Activated T-cell treated with anti-CD3 and anti-CD28 coated beads, Interleukin-2, amount 50 U/mL, for 4 hours (primary cell): ENCODE measurements at regions not wholly inside any gene's neighbourhood (a gene's known extent, or its start where the extent isn't known, plus 50 kb on each side); places are given as distances from the start of the nearest gene placed in this dataset.

Experiments used
- ATAC-seq, 2 donors: fragments of 200-7000 bp; cut with Tn5 transposase; one replicate each; pipeline ENCODE4 v1.10.0; 2021
- DNase-seq: peaks from one replicate; pipeline ENCODE4 v3.0.0-alpha.2; 2020
- H3K27me3 Mint-ChIP-seq: one replicate; pipeline ENCODE4 v1.8.0; 2021; ENCODE audit warnings: low read depth, mixed read lengths
- H3K36me3 Mint-ChIP-seq: one replicate; pipeline ENCODE4 v1.8.0; 2022; ENCODE audit warnings: mixed read lengths; ENCODE audit not compliant: insufficient read depth
- H3K4me1 Mint-ChIP-seq: one replicate; pipeline ENCODE4 v1.8.0; 2021; ENCODE audit warnings: low read depth, mixed read lengths
- H3K4me3 Mint-ChIP-seq: one replicate; pipeline ENCODE4 v1.8.0; 2021; ENCODE audit warnings: mild to moderate bottlenecking, moderate library complexity, mixed read lengths
- H3K9me3 Mint-ChIP-seq: one replicate; pipeline ENCODE4 v1.8.0; 2021; ENCODE audit warnings: mixed read lengths

DNA sequence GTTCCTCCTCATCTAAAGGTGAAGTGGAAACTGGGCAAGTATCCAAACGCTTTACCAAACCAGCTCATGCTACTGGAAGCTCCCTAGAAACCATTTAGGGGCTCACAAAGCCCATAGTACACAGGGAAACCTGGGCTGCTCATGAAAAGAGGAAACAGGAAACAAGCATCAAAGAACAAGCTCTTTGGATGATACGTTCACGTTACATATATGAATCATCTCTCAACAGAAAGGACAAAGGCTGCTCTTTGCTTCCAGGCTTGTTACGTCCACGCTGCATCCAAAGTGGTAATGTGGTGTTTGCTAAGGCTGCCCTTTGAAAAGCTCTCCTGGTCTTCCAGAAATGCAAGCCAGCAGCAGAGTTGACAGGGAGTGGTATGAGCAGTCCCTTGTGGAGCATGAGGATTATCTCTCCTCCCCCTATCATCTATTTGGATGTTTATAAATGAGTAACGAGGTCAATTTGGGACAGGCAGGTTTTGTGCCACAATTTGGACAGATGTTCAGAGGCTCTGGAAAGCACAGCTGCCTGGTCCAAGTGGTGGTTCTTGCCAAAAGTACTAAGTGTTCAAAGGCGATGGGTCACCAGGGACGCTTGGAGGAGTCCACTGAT, 98.0 kb upstream of the RORA start:
- Mint-ChIP-seq H3K27me3 (peaks cover 8% of the 10 kb centered on the region), H3K9me3 (no peaks in the 10 kb centered on the region), H3K4me3 (no peak overlapping the region), H3K36me3 (no peaks in the 10 kb centered on the region), H3K4me1 (no peaks in the 10 kb centered on the region)
- DNase-seq: no peak
- ATAC-seq: no peak

- no peak overlapping the region for H3K4me3 Mint-ChIP-seq
- H3K27me3 Mint-ChIP-seq: peaks cover 6% of the 10 kb centered on the region
- ATAC-seq (no peak), DNase-seq (no peak)
- no peaks in the 10 kb centered on the region for H3K4me1 Mint-ChIP-seq
- H3K9me3 Mint-ChIP-seq: no peaks in the 10 kb centered on the region
- no peaks in the 10 kb centered on the region for H3K36me3 Mint-ChIP-seq
Measured at GRCh38 chr15:61319892-61320291, 90.8 kb upstream of the RORA start.

DNA sequence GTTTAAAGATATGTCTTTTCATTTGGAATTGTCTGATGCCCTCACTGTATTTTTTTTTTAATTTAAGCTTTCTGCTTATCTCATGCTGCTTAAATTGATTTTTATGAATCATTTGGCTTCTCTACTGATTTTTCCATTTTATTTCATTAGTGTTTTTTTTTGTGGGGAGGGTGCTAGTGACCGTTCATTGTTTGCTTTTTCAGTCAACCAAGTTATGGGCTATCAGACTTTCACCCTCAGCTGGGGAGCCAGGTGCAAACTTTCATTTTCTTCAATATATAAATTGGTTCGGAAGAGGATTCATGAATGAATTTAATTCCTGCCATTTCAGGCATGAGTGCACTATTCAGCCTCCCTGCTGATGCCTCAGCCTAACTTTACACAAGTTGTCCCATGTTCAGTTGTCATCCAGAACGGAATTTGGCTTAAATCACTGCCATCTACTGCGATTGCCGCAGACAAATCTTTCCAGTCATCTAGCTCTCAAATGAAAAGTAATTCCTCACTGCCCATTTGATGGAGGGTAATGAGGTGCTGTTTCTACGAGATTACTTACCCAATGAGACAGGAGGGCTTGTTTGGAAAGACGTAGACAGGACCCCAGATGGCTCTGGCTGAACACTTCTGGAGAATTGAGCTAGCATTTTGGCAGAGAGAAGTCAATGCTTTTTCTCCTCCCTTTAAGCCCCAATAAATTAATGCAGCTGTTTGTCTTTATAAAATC, 89.9 kb upstream of the RORA start:
- no peaks in the 10 kb centered on the region for H3K36me3 Mint-ChIP-seq
- no peaks in the 10 kb centered on the region for H3K9me3 Mint-ChIP-seq
- peaks cover 6% of the 10 kb centered on the region for H3K27me3 Mint-ChIP-seq
- DNase-seq: no peak
- H3K4me1 Mint-ChIP-seq: no peaks in the 10 kb centered on the region
- no peak for ATAC-seq
- no peak overlapping the region for H3K4me3 Mint-ChIP-seq

DNA sequence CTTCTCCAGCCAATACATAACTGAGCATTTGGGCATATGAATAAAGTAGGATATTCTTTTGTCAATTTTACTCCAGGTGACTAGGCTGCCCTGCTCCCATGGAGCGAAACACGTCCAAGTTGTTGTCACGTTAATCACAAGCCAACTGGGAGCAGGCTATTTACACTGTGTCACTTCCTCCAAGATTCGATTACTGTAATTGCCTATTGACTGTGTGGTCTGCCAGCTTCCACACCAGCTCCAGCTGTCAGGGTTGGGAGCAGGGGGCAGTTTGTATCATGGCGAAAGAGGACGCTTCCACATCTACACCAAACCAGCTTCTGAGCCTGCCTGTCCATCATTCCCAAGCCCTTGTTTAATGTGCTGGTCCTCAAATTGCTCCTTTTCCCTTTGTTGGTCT, 89.2 kb upstream of the RORA start:
- Mint-ChIP-seq H3K4me1 (no peaks in the 10 kb centered on the region), H3K27me3 (peaks cover 6% of the 10 kb centered on the region), H3K9me3 (no peaks in the 10 kb centered on the region), H3K36me3 (no peaks in the 10 kb centered on the region), H3K4me3 (no peak overlapping the region)
- no peak for ATAC-seq
- DNase-seq: no peak

GRCh38 chr15:61315471-61315870, 86.4 kb upstream of the RORA start:
- no peak for ATAC-seq
- Mint-ChIP-seq H3K27me3 (peaks cover 3% of the 10 kb centered on the region), H3K9me3 (no peaks in the 10 kb centered on the region), H3K4me1 (no peaks in the 10 kb centered on the region), H3K36me3 (no peaks in the 10 kb centered on the region), H3K4me3 (no peak overlapping the region)
- no peak for DNase-seq

GRCh38 chr15:61314427-61314826, 85.3 kb upstream of the RORA start:
- no peaks in the 10 kb centered on the region for H3K4me1 Mint-ChIP-seq
- H3K4me3 Mint-ChIP-seq: no peak overlapping the region
- ATAC-seq (no peak), DNase-seq (no peak)
- no peaks in the 10 kb centered on the region for H3K36me3 Mint-ChIP-seq
- H3K27me3 Mint-ChIP-seq: peaks cover 3% of the 10 kb centered on the region
- no peaks in the 10 kb centered on the region for H3K9me3 Mint-ChIP-seq

DNA sequence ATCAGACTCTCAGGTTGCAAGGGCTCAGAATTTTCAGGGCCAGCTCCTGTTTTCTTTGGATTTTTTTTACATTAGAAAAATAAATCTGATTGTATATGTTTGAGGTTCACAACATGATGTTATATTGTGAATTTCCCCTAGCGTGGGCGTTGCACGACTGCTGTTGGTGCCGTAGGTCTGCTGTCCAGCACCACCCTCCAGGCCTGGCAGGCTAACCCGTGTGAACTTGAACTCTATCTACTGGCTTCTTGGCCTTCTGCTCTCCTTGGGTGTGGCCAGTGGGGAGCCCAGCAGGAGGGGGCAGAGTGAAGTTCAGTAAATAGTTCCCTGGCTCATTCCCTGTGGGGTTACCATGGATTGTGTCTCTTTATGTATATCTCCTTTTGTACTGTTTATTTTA, 80.5 kb upstream of the RORA start:
- H3K36me3 Mint-ChIP-seq: no peaks in the 10 kb centered on the region
- peaks cover 7% of the 10 kb centered on the region for H3K27me3 Mint-ChIP-seq
- H3K4me1 Mint-ChIP-seq: no peaks in the 10 kb centered on the region
- H3K4me3 Mint-ChIP-seq: no peak overlapping the region
- no peaks in the 10 kb centered on the region for H3K9me3 Mint-ChIP-seq
- no peak for ATAC-seq
- no peak for DNase-seq

DNA sequence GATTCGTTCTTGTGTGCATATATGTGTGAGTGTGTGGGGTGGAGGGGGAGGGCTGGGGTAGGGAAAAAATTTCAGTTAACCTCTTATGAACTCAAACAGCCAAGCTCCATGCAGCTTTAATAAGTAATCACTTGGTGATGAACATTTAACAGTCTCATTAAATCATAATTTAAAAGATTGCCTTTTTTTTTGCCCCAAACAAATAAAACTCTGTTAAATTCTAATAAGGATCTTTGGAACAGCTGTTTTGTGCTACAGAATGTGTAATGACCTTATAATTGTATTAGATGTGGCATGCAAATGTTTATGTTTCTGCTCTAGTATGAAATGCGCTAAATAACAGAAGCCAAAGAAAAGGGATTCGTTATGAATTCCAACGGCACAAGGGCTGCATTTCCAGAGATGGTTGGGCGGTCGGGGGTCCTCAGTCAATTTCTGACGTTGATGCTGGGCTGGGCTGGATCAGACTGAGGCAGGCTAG, 80.0 kb upstream of the RORA start:
- no peaks in the 10 kb centered on the region for H3K4me1 Mint-ChIP-seq

DNA sequence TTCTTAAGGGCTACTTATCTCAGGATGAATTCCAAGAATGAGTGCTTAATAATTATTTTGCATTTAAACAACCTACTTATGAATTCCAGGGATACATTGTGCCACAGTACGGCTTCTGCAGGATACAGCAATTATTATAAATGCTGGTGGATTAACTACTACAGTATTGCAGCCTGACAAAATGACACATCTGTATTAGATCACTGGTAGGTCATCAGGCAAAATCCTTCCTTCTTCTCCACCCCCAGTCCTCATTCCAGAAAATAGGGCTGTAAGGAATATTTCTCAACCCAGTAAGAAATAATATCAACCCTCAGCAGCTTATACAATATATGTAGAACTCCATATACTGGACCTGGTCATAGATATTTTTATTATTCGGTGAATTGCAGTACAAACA, 79.3 kb upstream of the RORA start:
- Mint-ChIP-seq H3K4me1 (no peaks in the 10 kb centered on the region), H3K9me3 (no peaks in the 10 kb centered on the region), H3K36me3 (no peaks in the 10 kb centered on the region), H3K4me3 (no peak overlapping the region), H3K27me3 (peaks cover 7% of the 10 kb centered on the region)
- DNase-seq (no peak), ATAC-seq (no peak)

More for the DNA sequence above, 80.0 kb upstream of the RORA start:
- H3K4me3 Mint-ChIP-seq: no peak overlapping the region
- ATAC-seq: no peak
- H3K27me3 Mint-ChIP-seq: peaks cover 7% of the 10 kb centered on the region
- no peaks in the 10 kb centered on the region for H3K9me3 Mint-ChIP-seq
- no peak for DNase-seq
- no peaks in the 10 kb centered on the region for H3K36me3 Mint-ChIP-seq

DNA sequence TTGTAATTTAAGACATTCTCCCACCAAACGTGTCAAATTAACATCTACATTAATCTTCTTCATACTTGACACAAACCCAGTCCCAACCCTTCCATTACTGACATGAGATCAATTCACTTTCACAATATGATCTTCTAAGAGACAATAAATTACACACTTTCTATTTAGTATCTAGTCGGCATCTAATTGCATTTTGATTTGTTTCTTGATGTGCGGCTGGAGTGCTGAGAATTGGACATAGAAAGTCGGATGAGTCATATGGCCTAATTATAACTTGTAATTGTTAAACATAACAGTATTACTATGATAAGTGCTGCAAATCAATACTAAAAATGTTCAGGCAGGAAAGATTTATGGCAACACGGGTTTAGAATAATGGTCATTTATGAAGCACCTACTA, 78.4 kb upstream of the RORA start:
- no peak for ATAC-seq
- no peaks in the 10 kb centered on the region for H3K36me3 Mint-ChIP-seq
- no peaks in the 10 kb centered on the region for H3K4me1 Mint-ChIP-seq
- no peak overlapping the region for H3K4me3 Mint-ChIP-seq
- peaks cover 7% of the 10 kb centered on the region for H3K27me3 Mint-ChIP-seq
- H3K9me3 Mint-ChIP-seq: no peaks in the 10 kb centered on the region
- no peak for DNase-seq

DNA sequence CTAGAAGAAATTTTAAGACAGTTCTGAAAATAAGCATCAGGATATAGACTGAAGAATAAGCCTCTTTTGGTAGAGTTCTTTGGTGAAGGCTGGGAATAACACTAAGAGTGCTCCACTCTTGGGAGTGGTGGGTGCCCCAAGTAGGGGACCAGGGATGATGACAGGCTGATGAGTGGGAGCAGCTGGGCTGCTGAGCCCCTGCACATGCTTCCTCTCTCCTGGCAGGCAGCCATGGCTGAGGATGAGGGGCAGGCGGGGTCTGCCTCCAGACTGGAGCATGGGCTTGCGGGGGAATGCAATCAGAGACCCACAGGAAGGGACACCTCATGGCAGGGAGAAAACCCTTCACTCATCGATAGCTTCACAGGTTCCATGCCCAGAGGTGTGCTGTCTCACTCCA, 72.6 kb upstream of the RORA start:
- no peak overlapping the region for H3K4me3 Mint-ChIP-seq
- peaks cover 7% of the 10 kb centered on the region for H3K27me3 Mint-ChIP-seq

GRCh38 chr15:61299075-61299763, 70.1 kb upstream of the RORA start:
- Mint-ChIP-seq H3K9me3 (no peaks in the 10 kb centered on the region), H3K36me3 (no peaks in the 10 kb centered on the region), H3K4me1 (no peaks in the 10 kb centered on the region), H3K27me3 (peaks cover 4% of the 10 kb centered on the region), H3K4me3 (no peak overlapping the region)
- ATAC-seq: no peak
- DNase-seq: no peak

More for the DNA sequence above, 72.6 kb upstream of the RORA start:
- Mint-ChIP-seq H3K36me3 (no peaks in the 10 kb centered on the region), H3K9me3 (no peaks in the 10 kb centered on the region), H3K4me1 (no peaks in the 10 kb centered on the region)
- ATAC-seq (no peak), DNase-seq (no peak)

DNA sequence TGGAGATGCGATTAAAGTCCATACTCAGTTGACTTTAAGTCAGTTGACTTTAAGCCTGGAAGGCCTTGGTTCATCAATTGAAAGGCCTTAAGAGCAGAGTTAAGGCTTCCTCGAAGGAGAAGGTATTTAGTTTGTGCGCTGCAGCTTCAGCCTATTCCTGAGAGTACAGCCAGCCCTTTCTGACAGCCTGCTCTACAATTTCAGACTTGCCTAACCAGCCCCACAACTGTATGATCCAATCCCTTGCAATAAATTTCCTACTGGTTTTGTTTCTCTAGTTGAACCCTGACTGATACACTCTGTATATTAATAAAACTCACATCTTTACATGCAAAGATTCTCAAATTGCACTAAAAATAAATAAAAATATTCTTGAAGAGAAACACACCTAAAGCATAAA, 66.1 kb upstream of the RORA start:
- Mint-ChIP-seq H3K27me3 (peaks cover 8% of the 10 kb centered on the region), H3K9me3 (no peaks in the 10 kb centered on the region), H3K4me3 (no peak overlapping the region), H3K4me1 (no peaks in the 10 kb centered on the region), H3K36me3 (no peaks in the 10 kb centered on the region)
- DNase-seq (no peak), ATAC-seq (no peak)

DNA sequence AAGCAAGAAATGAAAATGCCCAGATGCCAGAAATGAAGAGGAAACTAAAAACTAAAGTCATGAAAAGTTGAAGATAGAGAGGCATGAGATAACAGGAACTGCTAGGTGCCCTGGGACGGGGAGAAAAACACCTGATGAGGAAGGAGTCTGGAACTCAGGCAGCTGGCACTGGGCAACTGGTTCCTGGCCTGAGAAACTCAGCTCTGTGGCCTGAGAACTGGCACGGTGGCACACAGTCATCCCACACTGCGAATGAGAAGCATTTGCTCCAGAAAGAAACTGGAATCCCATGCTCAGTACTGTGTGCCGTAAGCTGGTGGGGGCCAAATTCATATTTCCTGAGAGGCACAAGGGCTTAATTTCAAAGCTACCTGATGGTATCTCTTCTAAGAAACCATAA, 53.6 kb upstream of the RORA start:
- no peaks in the 10 kb centered on the region for H3K4me1 Mint-ChIP-seq
- ATAC-seq (no peak), DNase-seq (no peak)
- no peaks in the 10 kb centered on the region for H3K36me3 Mint-ChIP-seq
- peaks cover 21% of the 10 kb centered on the region for H3K27me3 Mint-ChIP-seq
- H3K9me3 Mint-ChIP-seq: no peaks in the 10 kb centered on the region
- H3K4me3 Mint-ChIP-seq: no peak overlapping the region

- no peaks in the 10 kb centered on the region for H3K9me3 Mint-ChIP-seq
- DNase-seq (no peak), ATAC-seq (no peak)
- H3K4me3 Mint-ChIP-seq: no peak overlapping the region
- H3K4me1 Mint-ChIP-seq: no peaks in the 10 kb centered on the region
- H3K27me3 Mint-ChIP-seq: peaks cover 22% of the 10 kb centered on the region
- no peaks in the 10 kb centered on the region for H3K36me3 Mint-ChIP-seq
Measured at GRCh38 chr15:61281328-61281727, 52.2 kb upstream of the RORA start.
